DMS153 treated with DMSO at 0.1 percent for 48 hours (cell line): ENCODE measurements at regions not wholly inside any gene's neighbourhood (a gene's known extent, or its start where the extent isn't known, plus 50 kb on each side); places are given as distances from the start of the nearest gene placed in this dataset.

Source experiments
- DNase-seq: peaks from one replicate; lab custom pipeline; 2025; ENCODE audit not compliant: unreplicated experiment; lab: John Stamatoyannopoulos, UW

GRCh38 chr20:21577551-21577950, 63.7 kb upstream of the NKX2-2 start:
- no peak for DNase-seq

GRCh38 chr20:21575981-21576740, 62.3 kb upstream of the NKX2-2 start:
- DNase-seq: no peak

- no peak for DNase-seq
These were observed 61.3 kb upstream of the NKX2-2 start for GRCh38 chr20:21575167-21575566.

GRCh38 chr20:21574443-21574842, 60.6 kb upstream of the NKX2-2 start:
- DNase-seq: no peak

DNA sequence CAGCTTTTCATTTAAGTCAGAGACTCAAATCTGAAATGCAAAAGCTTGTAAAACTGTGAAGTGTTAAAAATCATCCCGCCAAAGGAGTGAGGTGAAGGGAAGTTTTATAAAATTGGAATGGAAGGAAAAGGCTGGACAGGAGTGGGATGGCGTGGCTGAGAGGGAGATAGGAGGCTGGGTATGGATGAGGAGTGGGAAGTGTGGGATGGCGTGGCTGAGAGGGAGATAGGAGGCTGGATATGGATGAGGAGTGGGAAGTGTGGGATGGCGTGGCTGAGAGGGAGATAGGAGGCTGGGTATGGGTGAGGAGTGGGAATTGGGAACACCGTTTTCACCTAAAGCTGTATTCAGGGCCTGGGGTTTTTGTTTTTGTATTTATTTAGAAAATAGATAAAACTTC, 59.4 kb upstream of the NKX2-2 start:
- DNase-seq: no peak

GRCh38 chr20:21571841-21572690, 58.2 kb upstream of the NKX2-2 start:
- peak; percentile 33 for DNase-seq

DNA sequence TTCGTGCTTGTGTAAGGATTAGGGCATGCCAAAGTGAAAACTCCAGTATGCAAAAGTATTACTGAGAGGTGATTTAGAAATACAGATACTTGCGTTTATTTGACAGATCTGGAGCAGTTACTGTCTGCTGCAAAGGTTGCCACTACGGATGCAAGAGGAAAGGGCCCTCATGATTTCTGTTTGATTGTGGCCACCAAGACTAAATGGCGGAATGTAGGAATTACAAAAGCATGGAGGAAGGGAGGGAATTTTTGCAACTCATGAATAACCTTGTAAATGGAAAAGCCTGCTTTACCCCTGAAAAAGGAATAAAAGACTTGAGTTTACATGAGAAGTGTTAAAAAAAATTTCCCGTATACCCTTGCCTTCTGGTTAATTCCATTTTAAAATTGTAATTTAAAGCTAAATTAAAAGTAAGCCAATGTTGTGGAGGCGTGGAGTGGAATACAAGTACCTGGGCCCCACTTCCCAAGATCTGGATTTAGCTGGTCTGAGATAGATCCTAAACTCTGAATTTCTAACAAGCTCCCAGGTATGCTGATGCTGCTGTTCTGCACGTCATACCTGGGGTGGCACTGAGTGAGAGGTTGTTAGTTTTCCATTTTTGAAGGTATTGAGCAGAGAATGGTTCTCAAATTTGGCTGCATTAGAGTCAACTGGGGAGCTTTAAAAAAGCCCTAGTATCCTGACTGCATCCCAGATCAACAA, 56.6 kb upstream of the NKX2-2 start:
- no peak for DNase-seq

GRCh38 chr20:21569586-21569985, 55.7 kb upstream of the NKX2-2 start:
- DNase-seq: no peak

DNA sequence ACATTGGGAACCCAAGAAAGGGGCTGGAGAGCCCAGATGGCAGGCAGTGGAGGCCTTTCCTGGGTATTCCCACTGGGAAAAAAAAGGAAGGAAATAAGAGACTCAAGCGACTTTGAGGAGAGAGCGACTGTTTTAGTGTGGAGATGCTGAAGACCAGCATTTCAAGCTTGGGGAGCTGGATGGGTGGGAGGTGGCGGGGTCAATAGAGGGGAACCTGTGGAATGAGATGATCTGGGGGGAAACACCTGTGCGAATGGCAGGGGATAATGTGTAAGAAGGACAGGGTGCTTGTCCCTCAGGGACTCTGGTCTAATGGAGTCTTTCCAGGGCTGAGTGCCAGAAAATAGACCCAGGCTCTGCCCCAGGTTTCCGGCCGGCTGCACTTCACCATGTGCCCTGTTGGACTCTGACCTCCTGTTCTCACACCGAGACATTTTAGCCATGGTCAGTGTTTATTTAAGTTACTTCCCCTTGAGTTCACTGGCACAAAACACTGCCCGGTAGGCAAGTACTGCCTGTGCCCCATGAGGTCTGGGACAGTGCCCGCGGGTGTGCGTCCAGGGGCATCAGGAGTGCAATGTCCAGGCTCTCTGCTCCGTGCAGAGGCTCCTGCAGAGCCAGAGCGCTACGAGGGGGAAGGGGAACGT, 50.4 kb upstream of the NKX2-2 start:
- no peak for DNase-seq
